Smooth muscle cell (in vitro differentiated cells): ENCODE measurements at regions not wholly inside any gene's neighbourhood (a gene's known extent, or its start where the extent isn't known, plus 50 kb on each side); places are given as distances from the start of the nearest gene placed in this dataset.

Experiments used
- DNase-seq: peaks from one replicate; lab custom pipeline; 2025; ENCODE audit not compliant: unreplicated experiment; lab: John Stamatoyannopoulos, UW
- H2AFZ ChIP-seq: fragments of 200-600 bp; sonication (generic); 2 replicates; pipeline ENCODE4 v1.6.0; 2016; ENCODE audit warnings: antibody characterized with exemption, low read depth, mild to moderate bottlenecking
- H3F3A ChIP-seq: fragments of 200-600 bp; sonication (generic); 2 replicates; pipeline ENCODE4 v1.6.0; 2017; ENCODE audit warnings: antibody characterized with exemption, low read depth
- H3K27ac ChIP-seq: fragments of 200-600 bp; sonication (generic); 2 replicates; pipeline ENCODE4 v1.5.1; 2016; ENCODE audit warnings: low read depth, mild to moderate bottlenecking
- H3K27me3 ChIP-seq: fragments of 200-600 bp; sonication (generic); 2 replicates; pipeline ENCODE4 v1.6.1; 2016; ENCODE audit warnings: low read depth, mild to moderate bottlenecking
- H3K36me3 ChIP-seq: fragments of 200-600 bp; sonication (generic); 2 replicates; pipeline ENCODE4 v1.5.1; 2016; ENCODE audit warnings: low read depth
- H3K4me1 ChIP-seq: fragments of 200-600 bp; sonication (generic); 2 replicates; pipeline ENCODE4 v1.5.1; 2016; ENCODE audit warnings: low read depth
- H3K4me2 ChIP-seq: fragments of 200-600 bp; sonication (generic); 2 replicates; pipeline ENCODE4 v1.6.0; 2016; ENCODE audit warnings: mild to moderate bottlenecking
- H3K4me3 ChIP-seq: fragments of 200-600 bp; sonication (generic); 2 replicates; pipeline ENCODE4 v1.5.1; 2016; ENCODE audit warnings: mild to moderate bottlenecking
- H3K79me2 ChIP-seq: fragments of 200-600 bp; sonication (generic); 2 replicates; pipeline ENCODE4 v1.6.0; 2016; ENCODE audit warnings: low read depth, mild to moderate bottlenecking
- H3K9ac ChIP-seq: fragments of 200-600 bp; sonication (generic); 2 replicates; pipeline ENCODE4 v1.6.0; 2016; ENCODE audit warnings: low read depth
- H3K9me3 ChIP-seq: fragments of 200-600 bp; sonication (generic); replicated peaks from 2 replicates; pipeline ENCODE4 v1.5.1; 2016; ENCODE audit warnings: low read depth
- H4K20me1 ChIP-seq: fragments of 200-600 bp; sonication (generic); 2 replicates; pipeline ENCODE4 v1.6.0; 2016; ENCODE audit warnings: low read depth
- WGBS: methylation state at CpG from one replicate; pipeline ENCODE4 v1.1.7; 2016; ENCODE audit warnings: low lambda C conversion rate; 5-methylcytosine and 5-hydroxymethylcytosine counted together
- TF ChIP-seq, protein P1 (sequence below): fragments of 200-600 bp; sonication (generic); IDR thresholded peaks from 2 replicates; pipeline ENCODE4 v1.5.1; 2017; ENCODE audit warnings: borderline replicate concordance, mild to moderate bottlenecking, antibody characterized with exemption; ENCODE audit not compliant: insufficient read depth, poor library complexity, severe bottlenecking

DNA sequence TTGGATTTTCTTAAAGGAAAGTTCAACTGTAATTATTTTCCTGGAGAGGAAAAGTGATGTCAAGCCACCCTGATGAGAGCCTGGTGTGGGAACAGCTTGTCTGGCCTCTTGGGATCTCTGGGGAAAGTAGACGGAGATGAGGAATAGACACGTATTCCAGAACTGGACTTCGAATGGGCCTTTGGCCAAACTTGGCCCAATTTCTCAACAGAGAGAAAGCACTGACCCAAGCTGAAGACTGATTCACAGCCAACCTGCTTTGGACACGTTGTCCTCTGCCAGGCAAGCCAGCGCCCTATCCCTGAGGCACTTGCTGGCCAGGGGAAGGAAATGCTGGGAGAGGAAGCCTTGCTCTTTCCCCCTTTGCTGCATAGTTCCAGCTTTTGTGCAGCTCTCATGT is 70.8 kb upstream of the CTAGE1 start:
- no peak overlapping the region for H2AFZ ChIP-seq
- peaks cover 3% of the 10 kb centered on the region for H3K4me1 ChIP-seq
- H4K20me1 ChIP-seq: no peaks in the 10 kb centered on the region
- H3K9me3 ChIP-seq: no peaks in the 10 kb centered on the region
- H3K27ac ChIP-seq: no peak overlapping the region
- TF ChIP-seq, protein P1, sequence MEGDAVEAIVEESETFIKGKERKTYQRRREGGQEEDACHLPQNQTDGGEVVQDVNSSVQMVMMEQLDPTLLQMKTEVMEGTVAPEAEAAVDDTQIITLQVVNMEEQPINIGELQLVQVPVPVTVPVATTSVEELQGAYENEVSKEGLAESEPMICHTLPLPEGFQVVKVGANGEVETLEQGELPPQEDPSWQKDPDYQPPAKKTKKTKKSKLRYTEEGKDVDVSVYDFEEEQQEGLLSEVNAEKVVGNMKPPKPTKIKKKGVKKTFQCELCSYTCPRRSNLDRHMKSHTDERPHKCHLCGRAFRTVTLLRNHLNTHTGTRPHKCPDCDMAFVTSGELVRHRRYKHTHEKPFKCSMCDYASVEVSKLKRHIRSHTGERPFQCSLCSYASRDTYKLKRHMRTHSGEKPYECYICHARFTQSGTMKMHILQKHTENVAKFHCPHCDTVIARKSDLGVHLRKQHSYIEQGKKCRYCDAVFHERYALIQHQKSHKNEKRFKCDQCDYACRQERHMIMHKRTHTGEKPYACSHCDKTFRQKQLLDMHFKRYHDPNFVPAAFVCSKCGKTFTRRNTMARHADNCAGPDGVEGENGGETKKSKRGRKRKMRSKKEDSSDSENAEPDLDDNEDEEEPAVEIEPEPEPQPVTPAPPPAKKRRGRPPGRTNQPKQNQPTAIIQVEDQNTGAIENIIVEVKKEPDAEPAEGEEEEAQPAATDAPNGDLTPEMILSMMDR: no peak
- no peaks in the 10 kb centered on the region for H3K36me3 ChIP-seq
- no peaks in the 10 kb centered on the region for H3K27me3 ChIP-seq
- no peak overlapping the region for H3K4me3 ChIP-seq
- 90% methylated on average over 5 of the region's 5 CpGs for WGBS
- no peaks in the 10 kb centered on the region for H3K79me2 ChIP-seq
- no peak for DNase-seq
- H3F3A ChIP-seq: peaks cover 4% of the 10 kb centered on the region
- H3K4me2 ChIP-seq: no peak overlapping the region
- no peak overlapping the region for H3K9ac ChIP-seq

DNA sequence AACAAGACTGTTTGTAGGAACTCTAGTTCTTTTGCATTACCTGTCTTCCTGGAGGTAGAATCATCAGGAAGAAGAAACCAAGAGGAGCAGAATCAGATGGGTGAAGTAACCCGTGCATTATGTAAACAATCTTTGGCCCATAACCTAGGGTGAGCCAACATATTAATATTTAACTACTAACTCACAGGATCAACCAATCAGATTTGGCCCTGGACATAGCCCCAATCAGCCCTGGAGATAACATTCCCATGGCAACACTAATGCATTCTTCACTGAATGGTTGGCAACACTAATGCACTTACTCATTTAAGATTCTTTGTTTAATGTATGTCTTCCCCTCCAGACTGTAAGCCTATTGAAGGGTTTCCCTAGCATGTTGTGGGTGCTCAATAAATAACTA is 72.0 kb upstream of the CTAGE1 start:
- no peak for DNase-seq
- WGBS: 67% methylated on average over 1 of the region's 1 CpG
- no peak overlapping the region for H3K4me3 ChIP-seq
- H3K9ac ChIP-seq: no peak overlapping the region
- H3K36me3 ChIP-seq: no peaks in the 10 kb centered on the region
- H3K4me2 ChIP-seq: no peak overlapping the region
- H3K4me1 ChIP-seq: peaks cover 8% of the 10 kb centered on the region
- H2AFZ ChIP-seq: no peak overlapping the region
- H3F3A ChIP-seq: peaks cover 11% of the 10 kb centered on the region
- TF ChIP-seq, protein P1: no peak
- no peaks in the 10 kb centered on the region for H3K79me2 ChIP-seq
- H3K9me3 ChIP-seq: no peaks in the 10 kb centered on the region
- no peaks in the 10 kb centered on the region for H4K20me1 ChIP-seq
- no peaks in the 10 kb centered on the region for H3K27me3 ChIP-seq
- H3K27ac ChIP-seq: no peak overlapping the region

DNA sequence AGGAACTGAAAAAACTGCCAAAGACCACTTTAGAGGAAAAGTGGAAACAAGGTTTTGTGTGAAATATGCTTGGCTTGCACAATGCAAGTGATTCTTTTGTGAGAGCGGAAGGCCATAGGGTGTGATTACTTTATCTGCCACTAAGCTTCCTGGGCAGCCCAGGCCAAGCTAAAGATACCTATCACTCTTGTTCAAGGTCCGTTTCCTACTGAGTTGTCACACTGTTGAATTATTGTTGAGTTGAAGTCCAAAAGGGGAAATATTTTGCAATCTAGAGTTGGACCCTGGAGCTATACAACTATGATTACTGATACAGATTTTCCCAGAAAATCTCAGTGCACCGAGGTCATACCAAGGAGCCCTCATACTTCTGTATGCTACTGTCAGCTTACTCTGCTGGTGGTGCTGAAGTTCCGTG is 72.7 kb upstream of the CTAGE1 start:
- no peaks in the 10 kb centered on the region for H3K27me3 ChIP-seq
- H3K27ac ChIP-seq: peak overlapping the region; percentile 7
- H3K4me3 ChIP-seq: no peak overlapping the region
- no peaks in the 10 kb centered on the region for H3K79me2 ChIP-seq
- no peaks in the 10 kb centered on the region for H4K20me1 ChIP-seq
- H3K9ac ChIP-seq: no peak overlapping the region
- no peaks in the 10 kb centered on the region for H3K36me3 ChIP-seq
- no peaks in the 10 kb centered on the region for H3K9me3 ChIP-seq
- WGBS: 62% methylated on average over 4 of the region's 4 CpGs
- TF ChIP-seq, protein P1: no peak
- no peak for DNase-seq
- H3K4me1 ChIP-seq: peaks cover 14% of the 10 kb centered on the region
- peaks cover 18% of the 10 kb centered on the region for H3F3A ChIP-seq
- no peak overlapping the region for H2AFZ ChIP-seq
- no peak overlapping the region for H3K4me2 ChIP-seq

DNA sequence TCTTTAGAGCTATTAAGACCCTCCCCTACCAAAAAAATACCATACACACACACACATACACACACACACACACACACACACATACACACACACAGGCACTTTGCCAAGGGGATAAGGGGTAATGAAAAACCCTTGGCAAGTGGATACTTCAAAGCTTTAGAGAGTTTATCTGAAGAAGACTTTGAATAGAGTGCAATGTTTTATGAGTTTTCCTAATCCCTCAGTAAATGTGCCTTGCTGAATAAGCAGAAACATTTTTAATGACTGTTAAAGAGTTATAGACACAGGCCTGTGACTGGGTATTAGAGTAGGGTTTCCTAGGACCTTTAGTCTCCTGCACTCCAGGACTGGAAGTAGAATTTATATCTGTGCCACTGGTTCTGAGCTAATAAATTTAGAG is 75.5 kb upstream of the CTAGE1 start:
- H3K36me3 ChIP-seq: peaks cover 6% of the 10 kb centered on the region
- peaks cover 24% of the 10 kb centered on the region for H3F3A ChIP-seq
- TF ChIP-seq, protein P1: no peak
- no peaks in the 10 kb centered on the region for H3K27me3 ChIP-seq
- H3K4me2 ChIP-seq: peak overlapping the region; percentile 56
- H3K9ac ChIP-seq: peak overlapping the region; percentile 21
- peak overlapping the region; percentile 84 for H3K27ac ChIP-seq
- H3K79me2 ChIP-seq: no peaks in the 10 kb centered on the region
- DNase-seq: no peak
- H3K4me3 ChIP-seq: no peak overlapping the region
- H3K4me1 ChIP-seq: peaks cover 14% of the 10 kb centered on the region
- no peak overlapping the region for H2AFZ ChIP-seq
- no peaks in the 10 kb centered on the region for H4K20me1 ChIP-seq
- H3K9me3 ChIP-seq: no peaks in the 10 kb centered on the region
